WTC11 (cell line): ENCODE measurements at regions not wholly inside any gene's neighbourhood (a gene's known extent, or its start where the extent isn't known, plus 50 kb on each side); places are given as distances from the start of the nearest gene placed in this dataset.

Experiments
- ATAC-seq: fragments of 200-7000 bp; cut with Tn5 transposase; 2 replicates; pipeline ENCODE4 v1.10.0; 2021; ENCODE audit warnings: mild to moderate bottlenecking, moderate library complexity
- CTCF ChIA-PET: fragments of 300-600 bp; sonication (Branson Sonifier 250); formaldehyde crosslinking; loops from one replicate; lab custom pipeline; 2021; ENCODE audit warnings: antibody characterized with exemption; lab: Charles Lee
- POLR2A ChIA-PET: fragments of 350-600 bp; sonication (Branson Sonifier 250); formaldehyde crosslinking; loops from one replicate; lab custom pipeline; 2021; ENCODE audit warnings: antibody characterized with exemption; lab: Charles Lee
- DNase-seq: peaks from one replicate; pipeline ENCODE4 v3.0.0; 2021; ENCODE audit warnings: low spot score
- H3K27ac Mint-ChIP-seq: 2 replicates; pipeline ENCODE4 v1.8.0; 2021; ENCODE audit warnings: mixed read lengths
- H3K27me3 Mint-ChIP-seq: 2 replicates; pipeline ENCODE4 v1.8.0; 2021; ENCODE audit warnings: low read depth, mild to moderate bottlenecking, moderate library complexity, mixed read lengths
- H3K36me3 Mint-ChIP-seq: 2 replicates; pipeline ENCODE4 v1.8.0; 2021; ENCODE audit warnings: mixed read lengths
- H3K4me1 Mint-ChIP-seq: 2 replicates; pipeline ENCODE4 v1.8.0; 2022; ENCODE audit warnings: mixed read lengths
- H3K4me3 Mint-ChIP-seq: 2 replicates; pipeline ENCODE4 v1.8.0; 2021; ENCODE audit warnings: mild to moderate bottlenecking, moderate library complexity, mixed read lengths
- H3K9me3 Mint-ChIP-seq: 2 replicates; pipeline ENCODE4 v1.8.0; 2021; ENCODE audit warnings: mixed read lengths
- ATF3 ChIP-seq: sonication (generic); formaldehyde crosslinking; conservative IDR thresholded peaks from 2 replicates; pipeline ENCODE4 v1.8.1; 2022; ENCODE audit warnings: mild to moderate bottlenecking, missing genetic modification reagents
- CTCF ChIP-seq: fragments of 200-600 bp; IDR thresholded peaks from 2 replicates; pipeline ENCODE4 v1.8.0; 2022; ENCODE audit warnings: antibody characterized with exemption
- E2F1 ChIP-seq: sonication (generic); formaldehyde crosslinking; IDR thresholded peaks from 2 replicates; pipeline ENCODE4 v1.8.0; 2022; ENCODE audit warnings: mild to moderate bottlenecking, missing genetic modification reagents
- E2F4 ChIP-seq: sonication (generic); formaldehyde crosslinking; IDR thresholded peaks from 2 replicates; pipeline ENCODE4 v1.8.1; 2022; ENCODE audit warnings: low read depth, mild to moderate bottlenecking, moderate library complexity, missing genetic modification reagents, borderline replicate concordance
- ELF4 ChIP-seq: sonication (generic); formaldehyde crosslinking; IDR thresholded peaks from 2 replicates; pipeline ENCODE4 v1.8.1; 2022; ENCODE audit warnings: low read depth, mild to moderate bottlenecking, moderate library complexity, missing genetic modification reagents
- GTF2I ChIP-seq: fragments of 250-450 bp; sonication (Bioruptor Pico); conservative IDR thresholded peaks from 2 replicates; pipeline ENCODE4 v1.4.0; 2021; ENCODE audit warnings: mild to moderate bottlenecking
- JAZF1 ChIP-seq: fragments of 250-450 bp; sonication (Bioruptor Pico); IDR thresholded peaks from 2 replicates; pipeline ENCODE4 v1.9.0; 2021; ENCODE audit warnings: moderate library complexity, mild to moderate bottlenecking, inconsistent platforms
- JUN ChIP-seq: sonication (generic); formaldehyde crosslinking; IDR thresholded peaks from 2 replicates; pipeline ENCODE4 v1.8.0; 2023; ENCODE audit warnings: mild to moderate bottlenecking, missing genetic modification reagents
- MYBL2 ChIP-seq: sonication (generic); formaldehyde crosslinking; IDR thresholded peaks from 2 replicates; pipeline ENCODE4 v1.8.1; 2023; ENCODE audit warnings: mild to moderate bottlenecking, moderate library complexity, missing genetic modification reagents
- NFYB ChIP-seq: sonication (generic); formaldehyde crosslinking; conservative IDR thresholded peaks from 2 replicates; pipeline ENCODE4 v1.8.0; 2022; ENCODE audit warnings: low read depth, missing genetic modification reagents
- NR2C2 ChIP-seq: sonication (generic); formaldehyde crosslinking; IDR thresholded peaks from 2 replicates; pipeline ENCODE4 v1.8.0; 2022; ENCODE audit warnings: mild to moderate bottlenecking, missing genetic modification reagents
- NR3C1 ChIP-seq: sonication (generic); formaldehyde crosslinking; conservative IDR thresholded peaks from 2 replicates; pipeline ENCODE4 v1.8.1; 2023; ENCODE audit warnings: low read depth, mild to moderate bottlenecking, missing genetic modification reagents
- PRRX2 ChIP-seq: fragments of 250-450 bp; sonication (Bioruptor Pico); IDR thresholded peaks from 2 replicates; pipeline ENCODE4 v1.8.0; 2021; ENCODE audit warnings: mild to moderate bottlenecking
- RORB ChIP-seq: fragments of 250-450 bp; sonication (Bioruptor Pico); IDR thresholded peaks from 2 replicates; pipeline ENCODE4 v1.9.0; 2021; ENCODE audit warnings: mild to moderate bottlenecking
- STAT6 ChIP-seq: sonication (generic); formaldehyde crosslinking; conservative IDR thresholded peaks from 2 replicates; pipeline ENCODE4 v1.8.1; 2023; ENCODE audit warnings: mild to moderate bottlenecking, low read depth, missing genetic modification reagents, moderate library complexity
- TCF7 ChIP-seq: sonication (generic); formaldehyde crosslinking; IDR thresholded peaks from 2 replicates; pipeline ENCODE4 v1.8.0; 2022; ENCODE audit warnings: mild to moderate bottlenecking, low read depth, missing genetic modification reagents, moderate library complexity
- TP53 ChIP-seq: sonication (generic); formaldehyde crosslinking; IDR thresholded peaks from 2 replicates; pipeline ENCODE4 v1.8.1; 2023; ENCODE audit warnings: mild to moderate bottlenecking, missing genetic modification reagents
- ZBTB43 ChIP-seq: sonication (generic); formaldehyde crosslinking; IDR thresholded peaks from 2 replicates; pipeline ENCODE4 v1.8.1; 2023; ENCODE audit warnings: mild to moderate bottlenecking, missing genetic modification reagents
- ZNF138 ChIP-seq: sonication (generic); formaldehyde crosslinking; conservative IDR thresholded peaks from 2 replicates; pipeline ENCODE4 v1.8.1; 2022; ENCODE audit warnings: mild to moderate bottlenecking, moderate library complexity, missing genetic modification reagents
- ZNF219 ChIP-seq: sonication (generic); formaldehyde crosslinking; IDR thresholded peaks from 2 replicates; pipeline ENCODE4 v1.8.0; 2023; ENCODE audit warnings: missing genetic modification reagents, mild to moderate bottlenecking, borderline replicate concordance
- ZNF317 ChIP-seq: sonication (generic); formaldehyde crosslinking; IDR thresholded peaks from 2 replicates; pipeline ENCODE4 v1.8.1; 2023; ENCODE audit warnings: low read depth, mild to moderate bottlenecking, moderate library complexity, missing genetic modification reagents, borderline replicate concordance
- ZNF416 ChIP-seq: fragments of 250-450 bp; sonication (Bioruptor Pico); IDR thresholded peaks from 2 replicates; pipeline ENCODE4 v1.9.0; 2021; ENCODE audit warnings: mild to moderate bottlenecking, inconsistent platforms
- ZNF423 ChIP-seq: fragments of 250-450 bp; sonication (Bioruptor Pico); IDR thresholded peaks from 2 replicates; pipeline ENCODE4 v2.1.2; 2022; ENCODE audit warnings: mild to moderate bottlenecking, moderate library complexity
- TF ChIP-seq, protein P1 (sequence below): fragments of 250-450 bp; sonication (Bioruptor Pico); IDR thresholded peaks from 2 replicates; pipeline ENCODE4 v1.9.0; 2021; ENCODE audit warnings: mild to moderate bottlenecking

GRCh38 chr7:94056796-94057207 lies 52.6 kb upstream of the BET1 start:
- CTCF ChIA-PET, result interaction anchor here (0.6 to 0.8 kb wide), 3 partner anchors 16 to 917 kb away, joined by 3 read pairs; partner anchors contain the start of gene GNG11
- Mint-ChIP-seq H3K4me1 (peaks cover 30% of the 10 kb centered on the region), H3K4me3 (no peak overlapping the region), H3K27ac (no peak overlapping the region; the same call in 1 of the 2 replicates), H3K9me3 (peaks cover 7% of the 10 kb centered on the region), H3K36me3 (no peaks in the 10 kb centered on the region), H3K27me3 (no peaks in the 10 kb centered on the region)
- peak; percentile 56 for ATAC-seq
- no peak for TF ChIP-seq ZNF138 (CRISPR knock-in tag)
- no peak for TF ChIP-seq ATF3 (CRISPR knock-in tag)
- TF ChIP-seq GTF2I (CRISPR knock-in tag), result no peak
- TF ChIP-seq JAZF1 (CRISPR knock-in tag), result no peak
- no peak for TF ChIP-seq ZBTB43 (CRISPR knock-in tag)
- no peak for TF ChIP-seq JUN (CRISPR knock-in tag)
- TF ChIP-seq TP53, result no peak
- no peak for TF ChIP-seq ZNF219 (CRISPR knock-in tag)
- no peak for TF ChIP-seq RORB (CRISPR knock-in tag)
- no peak for DNase-seq
- POLR2A ChIA-PET, result no interaction called here

DNA sequence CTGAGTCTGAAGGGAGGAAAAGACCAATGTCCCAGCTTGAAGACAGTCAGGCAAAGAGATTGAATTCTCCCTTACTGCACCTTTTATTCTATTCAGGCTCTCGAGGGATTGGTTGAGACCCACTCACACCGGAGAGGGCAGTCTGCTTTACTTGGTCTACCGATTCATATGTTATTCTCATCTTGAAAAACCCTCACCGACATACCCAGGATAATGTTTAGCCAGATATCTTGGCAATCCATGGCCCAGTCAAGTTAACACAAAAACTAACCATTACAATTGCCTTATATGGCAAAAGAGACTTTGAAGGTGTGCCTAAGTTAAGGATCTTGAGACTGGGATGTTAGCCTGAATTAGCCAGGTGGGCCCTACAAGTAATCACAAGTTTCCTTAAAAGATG lies 53.8 kb upstream of the BET1 start:
- Mint-ChIP-seq H3K4me1 (peaks cover 19% of the 10 kb centered on the region), H3K36me3 (no peaks in the 10 kb centered on the region), H3K27me3 (no peaks in the 10 kb centered on the region), H3K9me3 (peaks cover 7% of the 10 kb centered on the region), H3K27ac (no peak overlapping the region), H3K4me3 (no peak overlapping the region)
- TF ChIP-seq STAT6 (CRISPR knock-in tag) (no peak), MYBL2 (CRISPR knock-in tag) (no peak), NFYB (CRISPR knock-in tag) (no peak), CTCF (no peak), NR3C1 (CRISPR knock-in tag) (no peak)
- TF ChIP-seq, protein P1, sequence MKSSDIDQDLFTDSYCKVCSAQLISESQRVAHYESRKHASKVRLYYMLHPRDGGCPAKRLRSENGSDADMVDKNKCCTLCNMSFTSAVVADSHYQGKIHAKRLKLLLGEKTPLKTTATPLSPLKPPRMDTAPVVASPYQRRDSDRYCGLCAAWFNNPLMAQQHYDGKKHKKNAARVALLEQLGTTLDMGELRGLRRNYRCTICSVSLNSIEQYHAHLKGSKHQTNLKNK, result no peak
- ChIA-PET CTCF (interaction anchor here (1.0 kb wide), 1 partner anchor 155 kb away, joined by 3 read pairs; no protein-coding TSS in a partner anchor), POLR2A (no interaction called here)
- no peak for DNase-seq
- no peak for ATAC-seq

GRCh38 chr7:94059746-94060145 lies 55.6 kb upstream of the BET1 start:
- DNase-seq (no peak), ATAC-seq (no peak)
- Mint-ChIP-seq H3K4me1 (peaks cover 3% of the 10 kb centered on the region; the same call in 1 of the 2 replicates), H3K9me3 (peaks cover 7% of the 10 kb centered on the region), H3K27ac (no peak overlapping the region), H3K4me3 (no peak overlapping the region), H3K36me3 (no peaks in the 10 kb centered on the region), H3K27me3 (no peaks in the 10 kb centered on the region)
- ChIA-PET POLR2A (no interaction called here), CTCF (interaction anchor here (0.8 kb wide), 1 partner anchor 157 kb away, joined by 3 read pairs; no protein-coding TSS in a partner anchor)
- TF ChIP-seq ZNF317 (CRISPR knock-in tag) (no peak), E2F4 (CRISPR knock-in tag) (no peak), ELF4 (no peak), NR2C2 (CRISPR knock-in tag) (no peak), ZBTB43 (CRISPR knock-in tag) (no peak), ZNF423 (CRISPR knock-in tag) (no peak), PRRX2 (no peak), TCF7 (CRISPR knock-in tag) (no peak), E2F1 (CRISPR knock-in tag) (no peak), ZNF416 (no peak)
